Hematopoietic multipotent progenitor cell (in vitro differentiated cells): ENCODE measurements at regions not wholly inside any gene's neighbourhood (a gene's known extent, or its start where the extent isn't known, plus 50 kb on each side); places are given as distances from the start of the nearest gene placed in this dataset.
A peak's percentile ranks its signal among the peaks of the same experiment; 100 is the strongest.

Experiments
- DNase-seq, 3 donors: peaks; one replicate each; pipeline ENCODE4 v3.0.0-alpha.2; 2011 to 2015; ENCODE audit warnings: low read depth in 2 of 3, low spot score in 2 of 3

DNA sequence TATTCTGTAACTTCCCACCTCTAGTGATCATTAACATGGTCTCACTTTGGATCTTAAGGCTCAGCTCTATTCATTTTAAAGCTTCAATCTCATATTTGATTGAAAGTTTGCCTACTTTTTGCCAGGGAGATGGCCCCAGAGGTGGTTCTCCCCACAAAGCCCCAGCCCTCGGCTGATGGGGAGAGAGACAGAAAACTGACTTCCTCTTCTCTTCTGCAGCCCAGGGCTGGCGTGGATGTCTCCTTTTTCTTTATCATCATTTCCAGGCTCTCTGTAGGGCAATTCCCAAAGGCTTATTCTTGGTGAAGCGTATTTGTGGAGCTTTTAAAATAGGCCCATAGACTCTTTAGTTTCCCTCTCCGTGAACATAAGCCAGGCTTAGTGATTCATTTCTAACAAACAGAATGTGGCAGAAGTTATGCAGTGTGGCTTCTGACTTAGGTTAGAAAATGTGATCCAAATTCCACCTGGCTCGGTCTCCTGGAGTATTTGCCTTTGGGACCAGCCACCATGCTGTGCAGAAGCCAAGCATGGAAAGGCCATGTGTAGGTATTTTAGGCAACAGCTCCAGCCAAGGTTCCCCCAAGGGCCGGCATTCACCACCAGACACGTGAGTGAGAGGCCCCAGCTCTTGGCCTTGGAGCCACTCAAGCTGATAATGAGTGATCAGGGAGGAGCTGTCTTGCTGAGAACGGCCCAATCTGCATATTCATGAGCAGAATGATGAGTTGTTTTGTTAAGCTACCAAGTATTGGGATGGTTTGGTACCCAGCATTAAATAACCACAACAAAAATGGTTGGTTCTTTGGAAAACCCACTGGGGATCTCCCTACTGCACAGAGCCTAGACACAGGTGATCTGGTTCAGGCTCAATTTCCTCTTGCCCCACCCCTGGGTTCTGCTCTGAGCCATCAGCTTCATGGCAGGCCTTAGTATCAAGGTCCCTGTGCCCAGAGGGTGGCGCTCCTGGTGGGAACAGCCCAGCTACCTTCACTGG is 353.2 kb upstream of the PROK2 start:
- DNase-seq, result peak in 1 of 3 donors; percentile 34

DNA sequence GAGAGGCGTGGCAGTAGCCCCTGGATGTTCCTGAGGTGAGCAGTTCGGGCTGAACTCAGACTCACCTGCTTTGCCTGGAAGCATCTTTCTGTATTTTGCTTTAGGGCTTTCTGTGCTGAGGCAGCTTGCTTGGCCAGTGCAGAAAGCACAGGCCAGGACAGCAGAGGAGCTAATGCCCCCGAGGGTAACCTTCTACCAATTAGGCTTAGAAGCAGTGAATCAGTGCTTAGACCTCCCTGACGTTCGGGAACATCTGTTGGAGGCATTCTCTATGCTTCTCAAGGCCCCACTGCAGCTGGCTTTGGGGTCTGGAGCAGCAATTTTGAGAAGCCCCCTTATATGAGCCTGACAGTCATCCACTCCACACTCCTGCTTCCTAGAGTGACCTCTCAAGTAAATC is 350.7 kb upstream of the PROK2 start:
- no peak for DNase-seq

DNA sequence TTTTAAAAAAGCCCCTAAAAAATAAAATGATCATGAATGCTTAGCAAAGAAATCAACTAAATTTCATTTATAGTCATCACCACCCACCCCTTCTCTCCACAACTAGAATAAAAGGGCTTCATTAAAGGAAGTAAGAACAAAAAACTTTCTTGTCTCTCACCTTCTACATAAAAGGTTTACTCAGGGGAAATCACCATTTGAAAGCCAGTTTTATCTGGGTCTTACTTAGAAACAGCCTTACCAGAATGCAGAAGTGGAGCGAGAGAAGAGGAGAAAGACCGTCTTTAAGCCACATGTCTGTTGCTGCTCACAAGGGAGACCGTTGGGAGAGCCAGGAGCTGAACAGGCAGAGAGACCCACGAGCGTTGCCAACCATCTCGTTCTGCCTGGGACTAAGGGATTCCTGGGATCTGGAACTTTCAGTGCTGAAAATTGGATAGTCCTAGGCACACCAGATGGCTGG is 350.1 kb upstream of the PROK2 start:
- DNase-seq, result peak in 2 of 3 donors; percentile 36 to 75

DNA sequence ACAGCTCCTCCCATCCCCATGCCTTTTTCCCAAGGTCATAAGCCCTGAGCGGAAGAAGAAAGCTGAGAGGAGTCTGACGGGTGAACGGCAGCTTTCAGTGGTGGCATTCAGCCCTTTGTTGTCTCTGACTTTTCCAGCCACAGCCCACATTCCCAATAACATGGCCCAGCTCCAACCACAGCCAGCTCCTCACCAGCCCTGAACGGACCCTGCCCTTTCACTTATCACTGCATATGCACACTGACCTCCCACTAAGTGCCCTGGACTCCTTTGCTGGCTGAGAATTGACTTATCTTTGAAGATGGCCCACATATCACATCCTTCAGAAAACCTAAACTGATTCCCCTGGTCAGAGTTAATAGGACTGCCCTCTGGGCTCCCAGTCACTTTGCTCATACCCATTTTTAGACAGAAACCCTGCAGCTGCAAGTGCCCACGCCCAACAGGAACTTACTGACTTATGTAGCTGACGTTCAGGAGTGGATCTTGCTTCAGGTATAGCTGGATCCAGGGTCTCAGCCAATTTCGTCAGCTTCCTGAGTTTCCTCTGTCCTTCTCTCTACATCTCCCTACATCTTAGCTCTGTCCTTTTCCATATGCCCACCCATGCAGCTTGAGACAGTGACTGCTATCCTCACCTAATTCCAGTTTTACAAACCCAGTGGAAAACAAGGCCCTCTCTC is 348.5 kb upstream of the PROK2 start:
- no peak for DNase-seq

DNA sequence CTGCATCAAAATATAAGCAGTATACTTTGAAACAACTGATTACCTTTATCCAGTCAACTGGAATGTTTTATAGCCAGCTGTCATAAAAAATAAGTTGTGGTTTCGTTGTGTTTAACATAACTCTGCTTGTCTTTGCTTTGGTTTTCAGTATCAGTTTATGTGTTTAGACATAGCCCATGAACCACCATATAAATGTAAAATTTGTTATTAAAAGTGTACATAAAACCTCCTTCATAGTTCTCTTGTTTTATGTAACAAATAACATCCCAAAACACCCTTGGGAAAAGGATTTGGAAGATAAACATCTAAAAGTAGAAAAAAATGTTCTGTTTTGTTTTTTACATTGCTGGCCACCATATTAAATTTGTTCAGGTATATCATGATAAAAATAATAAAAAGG is 347.0 kb upstream of the PROK2 start:
- DNase-seq, result no peak

DNA sequence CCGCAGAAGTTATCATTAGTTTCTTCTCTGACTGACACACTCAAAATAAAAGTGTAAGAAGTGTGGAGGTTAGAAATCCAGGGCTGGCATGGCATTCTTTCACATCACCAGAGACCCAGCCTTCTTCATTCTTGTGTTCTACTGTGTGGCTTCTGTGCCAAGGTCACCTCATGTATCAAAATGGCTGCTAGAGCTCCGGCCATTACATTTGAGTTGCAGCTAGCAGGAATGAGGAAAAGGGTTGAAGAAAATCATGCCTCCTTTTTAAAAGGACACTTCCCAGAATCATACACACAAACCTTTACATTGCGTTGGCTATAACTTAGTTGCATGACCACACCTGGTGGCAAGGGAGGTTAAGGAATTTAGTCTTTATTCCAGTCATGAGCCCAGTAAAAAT is 345.6 kb upstream of the PROK2 start:
- no peak for DNase-seq

DNA sequence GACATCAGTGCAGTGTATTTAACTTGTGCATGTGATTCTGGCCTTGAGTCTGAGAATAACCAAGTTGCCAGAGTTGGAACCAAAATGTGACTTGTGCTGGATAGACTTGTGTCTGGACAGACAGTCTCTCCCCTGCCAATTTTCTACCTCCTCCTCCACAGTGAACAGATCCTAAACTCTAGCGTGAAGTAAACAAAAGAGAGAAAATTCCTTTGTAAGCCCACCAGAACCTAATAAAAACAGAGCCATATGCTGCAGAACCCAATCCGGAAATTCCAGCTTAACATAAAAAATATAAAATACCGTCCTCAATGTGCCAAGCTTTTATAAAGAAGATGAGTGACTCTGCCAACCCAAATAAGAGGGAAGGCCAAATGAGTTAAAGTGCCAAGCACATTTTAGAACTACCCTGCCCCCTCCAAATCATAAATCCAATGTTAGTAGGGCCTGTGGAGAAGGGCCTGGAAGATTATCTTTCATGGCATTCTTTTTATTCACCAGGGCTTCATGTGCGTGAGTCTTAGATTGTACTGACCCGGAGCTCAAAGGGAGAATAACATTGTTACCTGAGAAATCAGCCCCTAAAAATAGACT is 344.6 kb upstream of the PROK2 start:
- DNase-seq, result no peak

DNA sequence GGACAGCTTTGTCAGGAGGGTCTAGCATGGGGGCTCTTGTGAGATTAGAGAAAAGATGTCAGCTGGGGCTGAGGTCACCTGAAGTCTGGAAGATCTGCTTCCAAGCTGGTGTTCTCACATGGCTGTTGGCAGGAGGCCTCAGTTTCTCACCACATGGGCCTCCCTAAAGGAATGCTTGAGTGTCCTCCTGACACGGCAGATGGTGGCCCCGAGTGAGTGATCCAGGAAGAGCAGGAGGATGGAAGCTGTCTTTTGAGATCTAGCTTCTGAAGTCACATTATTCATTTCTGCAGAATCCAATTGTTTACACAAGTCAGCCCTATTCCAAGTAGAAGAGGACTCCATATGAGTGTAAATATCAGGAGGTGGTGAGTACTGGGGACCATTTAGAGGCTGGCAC is 344.0 kb upstream of the PROK2 start:
- no peak for DNase-seq

DNA sequence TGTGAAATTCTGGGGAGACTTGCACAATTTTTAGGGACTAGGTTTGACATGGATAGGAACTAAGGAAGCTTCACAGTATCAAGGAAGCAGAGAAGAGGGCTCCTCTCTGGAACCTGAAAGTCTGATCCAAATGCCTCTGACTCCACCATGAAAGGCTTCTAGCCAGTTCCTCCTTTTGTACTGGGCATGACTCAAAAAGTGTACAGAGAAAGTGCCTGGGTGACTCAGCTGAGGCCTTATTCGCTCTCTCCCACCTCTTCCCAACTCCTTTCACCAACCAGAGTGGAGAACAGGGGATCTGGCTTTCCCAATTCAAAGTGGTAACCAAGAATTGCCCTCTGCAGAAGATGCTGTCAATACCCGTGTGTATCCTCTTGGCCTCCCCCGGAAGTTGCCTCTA is 342.9 kb upstream of the PROK2 start:
- peak in 1 of 3 donors; percentile 18 for DNase-seq

DNA sequence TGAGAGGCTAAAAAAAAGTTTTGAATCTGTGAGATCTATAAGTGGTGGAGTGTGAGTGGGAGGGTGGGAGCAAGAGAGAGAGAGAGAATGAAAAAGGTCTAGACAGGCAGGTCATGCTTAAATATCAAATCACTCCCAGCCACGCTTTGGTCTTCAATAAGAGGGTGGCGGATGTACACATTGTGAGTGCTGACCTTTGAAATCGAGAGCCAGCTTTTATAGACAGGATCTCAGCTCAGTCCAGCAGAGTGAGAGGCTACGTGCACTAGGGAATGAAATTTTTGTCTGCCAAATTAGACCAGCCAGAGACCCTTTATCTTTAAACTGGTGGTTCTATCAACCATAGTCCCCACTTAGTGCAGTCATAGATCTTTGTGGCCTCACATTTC is 342.3 kb upstream of the PROK2 start:
- DNase-seq, result no peak

DNA sequence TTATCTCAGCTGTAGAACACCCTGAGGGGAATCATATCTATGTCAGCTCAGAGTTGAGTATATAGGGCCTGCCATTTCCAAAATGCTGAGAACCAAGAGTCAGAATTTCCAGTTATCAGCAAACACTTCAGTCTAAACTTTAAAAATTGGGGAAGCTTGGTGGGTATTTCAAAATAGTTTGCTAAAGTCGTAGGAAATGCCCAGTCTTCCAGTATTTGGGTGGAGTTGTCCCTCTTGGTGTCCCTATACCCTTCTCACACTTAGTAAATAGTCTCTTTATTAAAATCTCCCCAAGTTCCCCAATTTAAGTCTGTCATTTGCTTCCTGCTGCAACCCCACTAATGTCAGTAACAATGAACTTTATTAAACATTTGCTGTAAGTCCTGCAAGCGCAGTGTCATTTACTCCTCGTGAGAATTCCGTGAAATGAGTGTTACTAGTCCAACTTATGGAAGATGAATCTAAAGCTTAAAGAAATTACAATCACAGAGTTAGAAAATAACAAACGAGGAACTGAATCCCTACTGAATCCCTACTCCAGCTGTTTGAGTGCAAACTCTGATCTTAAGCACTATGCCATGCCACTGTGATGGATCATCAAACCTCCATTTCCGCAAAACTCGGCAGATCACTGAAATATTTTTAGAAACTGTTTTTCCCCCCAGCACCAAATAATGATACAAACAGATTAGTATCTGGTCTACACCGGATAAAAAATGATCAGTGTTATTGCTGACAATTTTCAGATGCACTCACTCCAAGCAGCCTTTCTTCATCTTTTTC is 341.7 kb upstream of the PROK2 start:
- DNase-seq, result no peak

DNA sequence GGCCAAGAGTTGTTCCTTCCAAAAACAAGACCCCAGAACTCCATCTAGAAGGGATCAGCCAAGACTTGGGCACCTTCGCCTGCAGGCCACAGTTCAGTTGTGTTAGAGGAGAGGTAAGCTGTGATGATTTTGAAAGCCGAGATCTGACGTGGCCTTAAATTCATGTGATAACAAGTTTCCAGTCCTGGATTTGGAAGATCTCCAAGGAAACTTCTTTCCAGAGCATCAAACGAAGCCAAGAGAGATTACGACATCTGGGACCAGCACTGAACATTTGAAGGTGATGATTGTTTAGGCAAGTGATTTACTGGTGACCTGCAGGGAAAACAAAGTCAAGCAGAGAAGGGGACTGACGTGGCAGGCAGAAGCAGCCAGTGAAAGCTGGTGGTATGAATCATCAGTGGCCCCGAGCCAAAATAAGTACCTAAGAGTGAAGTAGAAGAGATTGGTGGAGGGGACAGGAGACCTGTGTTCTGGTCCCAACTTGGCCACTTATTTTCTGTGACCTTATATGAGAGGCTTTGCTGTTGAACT is 339.0 kb upstream of the PROK2 start:
- DNase-seq, result no peak

DNA sequence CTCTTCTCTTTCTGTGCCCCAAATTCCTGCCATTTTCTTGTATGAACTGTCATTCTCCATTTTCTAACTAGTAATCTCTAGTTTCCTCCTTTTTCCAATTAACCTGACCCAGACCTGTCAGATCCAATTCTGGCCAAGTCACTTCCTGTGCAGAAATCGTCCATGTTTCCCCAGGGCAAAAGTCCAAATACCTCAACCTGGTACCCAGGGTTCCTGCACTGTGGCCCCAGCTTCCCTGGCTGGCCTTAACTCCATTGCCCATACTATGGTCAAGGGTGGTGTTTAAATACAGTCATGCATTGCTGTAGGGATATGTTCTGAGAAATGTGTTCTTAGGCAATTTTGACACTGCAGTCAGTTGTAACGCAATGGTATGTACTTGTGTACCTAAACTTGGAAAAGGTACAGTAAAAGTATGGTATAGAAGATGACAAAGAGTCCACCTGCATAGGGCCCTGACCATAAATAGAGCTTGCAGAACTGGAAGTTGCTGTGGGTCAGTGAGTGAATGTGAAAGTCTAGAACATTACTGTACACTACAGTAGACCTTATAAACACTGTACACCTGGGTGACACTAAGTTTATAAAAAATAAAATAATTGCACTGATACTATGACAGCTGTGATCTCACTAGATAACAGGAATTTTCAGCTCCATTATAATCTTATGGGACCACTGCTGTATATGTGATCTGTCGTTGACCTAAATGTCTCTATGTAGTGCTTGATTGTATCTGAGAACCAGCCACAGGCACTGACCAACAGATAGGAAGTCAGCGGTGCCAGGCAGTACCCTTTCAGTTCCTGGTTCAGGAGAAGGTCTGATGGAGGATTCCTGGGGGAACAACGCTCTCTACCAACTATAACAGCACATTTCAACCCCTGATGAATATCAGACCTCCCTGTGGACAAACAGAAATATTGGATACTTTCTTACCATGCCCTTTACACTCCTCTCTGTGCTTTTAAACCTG is 336.1 kb upstream of the PROK2 start:
- DNase-seq, result no peak

DNA sequence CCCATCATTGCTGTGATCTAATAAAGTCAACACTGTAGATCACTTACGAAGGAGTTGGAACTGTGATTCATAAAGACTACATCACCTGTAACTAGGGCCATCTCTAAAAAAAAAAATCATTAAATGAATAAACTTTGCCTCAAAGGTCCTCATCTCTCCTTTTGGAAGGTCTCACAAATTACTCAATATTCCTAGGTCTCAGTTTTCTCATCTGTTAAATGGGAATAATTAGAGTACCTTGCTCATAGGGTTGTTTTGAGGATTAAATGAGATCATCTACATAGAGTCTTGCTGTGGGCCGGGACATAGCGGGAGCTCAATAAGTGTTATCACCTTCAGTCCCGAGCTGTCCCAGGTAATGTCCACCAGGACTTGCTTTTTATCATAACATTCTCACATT is 335.1 kb upstream of the PROK2 start:
- DNase-seq, result no peak

DNA sequence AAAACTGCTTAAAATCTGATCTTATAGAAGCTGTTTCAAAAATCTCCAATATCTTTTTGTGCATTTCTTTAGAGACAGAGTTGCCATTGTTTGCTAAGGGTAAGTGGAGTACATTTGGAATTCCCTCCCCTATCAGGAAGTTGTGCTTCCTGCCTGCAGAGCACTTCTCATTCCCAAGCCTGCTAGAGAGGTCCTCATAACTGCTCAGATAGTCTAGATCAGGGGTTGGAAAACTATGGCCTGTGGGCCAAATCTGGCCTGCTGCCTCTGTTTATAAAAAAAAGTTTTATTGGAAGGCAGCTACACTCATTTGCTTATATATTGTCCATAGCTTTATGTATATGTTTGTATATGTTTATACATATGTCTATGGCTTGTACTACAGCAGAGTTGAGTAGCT is 333.7 kb upstream of the PROK2 start:
- no peak for DNase-seq

DNA sequence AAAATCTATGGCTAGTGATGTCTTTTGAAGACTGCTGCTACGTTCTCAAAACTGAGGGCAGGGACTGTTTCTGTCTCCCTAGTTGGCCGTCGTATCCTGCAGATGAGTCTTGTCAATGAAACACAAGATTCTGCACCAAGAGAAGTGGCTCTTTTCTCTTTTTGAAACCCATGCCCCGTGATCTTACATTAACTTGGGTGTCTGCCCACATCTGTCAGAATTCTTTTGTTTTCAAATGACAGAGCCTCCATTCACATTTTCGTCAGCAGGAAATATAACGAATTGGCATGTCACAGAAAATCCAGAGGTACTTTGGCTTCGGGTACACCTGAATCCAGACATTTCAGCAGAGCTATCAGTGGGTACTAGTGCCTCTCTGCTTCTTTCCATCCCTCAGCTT is 331.3 kb upstream of the PROK2 start:
- DNase-seq, result no peak

DNA sequence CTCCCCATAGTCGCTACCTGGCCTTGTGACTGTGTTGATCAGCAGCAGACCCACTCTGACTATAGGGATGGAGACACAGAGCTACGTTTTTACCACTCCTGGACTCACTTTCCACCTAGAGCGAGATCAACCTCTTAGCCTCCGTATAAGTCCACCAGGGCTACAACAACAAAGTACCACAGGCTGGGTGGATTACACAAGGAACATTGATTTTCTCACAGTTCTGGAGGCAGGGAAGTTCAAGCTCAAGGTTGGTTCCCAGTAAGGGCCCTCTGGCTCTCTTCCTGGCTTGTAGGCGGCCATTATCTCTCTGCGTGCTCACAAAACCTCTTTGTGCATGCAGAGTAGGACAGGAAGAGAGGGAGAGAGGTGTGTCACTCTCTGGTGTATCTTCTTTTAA is 330.4 kb upstream of the PROK2 start:
- DNase-seq, result no peak

DNA sequence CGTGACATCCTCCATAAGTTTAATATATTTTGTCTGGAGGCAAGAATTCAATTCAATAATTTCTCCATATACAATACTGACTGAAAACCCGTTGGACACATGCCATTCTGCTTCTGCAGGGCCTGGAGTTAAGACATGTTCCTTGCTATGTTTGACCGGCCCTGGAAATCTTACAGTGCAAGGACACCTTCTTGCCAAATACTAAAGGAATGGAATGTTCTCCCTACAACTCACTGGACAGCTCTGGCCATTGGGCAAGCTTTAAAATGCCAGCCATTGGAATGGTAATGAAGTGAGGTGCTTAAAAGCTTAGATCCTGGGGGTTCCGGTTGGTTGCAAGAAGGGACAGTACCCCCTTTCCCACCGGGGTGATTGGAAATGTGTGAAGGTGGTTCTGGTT is 329.8 kb upstream of the PROK2 start:
- DNase-seq, result no peak

DNA sequence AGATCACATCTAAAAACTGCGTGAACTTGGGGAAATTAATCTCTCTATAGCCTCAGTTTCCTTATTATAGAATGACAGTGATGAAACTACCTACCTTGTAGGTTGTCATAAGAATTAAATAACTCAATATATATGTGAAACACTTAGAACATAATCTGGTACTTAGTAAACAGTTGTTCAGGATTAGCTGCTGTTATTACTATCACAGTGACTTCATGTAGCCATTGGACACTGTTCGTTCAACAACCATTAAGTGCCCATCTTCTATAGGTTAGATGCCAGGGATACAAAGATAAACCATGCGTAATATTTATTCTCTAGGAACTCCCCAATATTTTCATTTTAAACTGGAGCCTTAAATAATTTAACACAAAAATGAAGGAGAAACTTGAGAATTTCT is 329.0 kb upstream of the PROK2 start:
- no peak for DNase-seq
